ENCODE measurements at regions not wholly inside any gene's neighbourhood (a gene's known extent, or its start where the extent isn't known, plus 50 kb on each side); places are given as distances from the start of the nearest gene placed in this dataset.

- intact Hi-C loops (cut with DNase I): no loop called here
- peak; percentile 29 for DNase-seq
- 45 to 69% methylated on average over 10 of the region's 10 CpGs for WGBS, 2 donors
Measured at GRCh38 chr9:129275626-129276247, 97.7 kb upstream of the IER5L start.

GRCh38 chr9:129273941-129274684 lies 96.1 kb upstream of the IER5L start:
- intact Hi-C loops (cut with DNase I): no loop called here
- DNase-seq: peak; percentile 33
- no peaks in the 10 kb centered on the region for H3K36me3 ChIP-seq

More at GRCh38 chr9:129275626-129276247, 97.7 kb upstream of the IER5L start:
- no peak for TF ChIP-seq CTCF (IDR thresholded peaks at IDR 0.05)
- no peak for TF ChIP-seq POLR2AphosphoS5 (IDR thresholded peaks at IDR 0.05)
- TF ChIP-seq POLR2A (IDR thresholded peaks at IDR 0.05): no peak
- no peak for TF ChIP-seq EP300 (IDR thresholded peaks at IDR 0.05)
- Histone ChIP-seq H3K36me3 (no peaks in the 10 kb centered on the region), H3K27me3 (no peaks in the 10 kb centered on the region), H3K27ac (no peak overlapping the region), H3K4me3 (no peak overlapping the region), H3K9me3 (no peaks in the 10 kb centered on the region), H3K4me1 (no peaks in the 10 kb centered on the region)

GRCh38 chr9:129273136-129273895 lies 95.3 kb upstream of the IER5L start:
- WGBS, 2 donors: 88 to 92% methylated on average over 14 of the region's 14 CpGs
- intact Hi-C loops (cut with DNase I): no loop called here
- Histone ChIP-seq H3K4me3 (no peak overlapping the region), H3K27me3 (no peaks in the 10 kb centered on the region), H3K36me3 (no peaks in the 10 kb centered on the region), H3K27ac (no peak overlapping the region), H3K4me1 (no peaks in the 10 kb centered on the region), H3K9me3 (no peaks in the 10 kb centered on the region)
- peak; percentile 36 for DNase-seq
- TF ChIP-seq CTCF (IDR thresholded peaks at IDR 0.05) (no peak), POLR2A (IDR thresholded peaks at IDR 0.05) (no peak), POLR2AphosphoS5 (IDR thresholded peaks at IDR 0.05) (no peak), EP300 (IDR thresholded peaks at IDR 0.05) (no peak)

More at GRCh38 chr9:129273941-129274684, 96.1 kb upstream of the IER5L start:
- Histone ChIP-seq H3K27ac (no peak overlapping the region), H3K9me3 (no peaks in the 10 kb centered on the region), H3K27me3 (no peaks in the 10 kb centered on the region), H3K4me3 (no peak overlapping the region), H3K4me1 (no peaks in the 10 kb centered on the region)
- 77 to 87% methylated on average over 19 of the region's 19 CpGs for WGBS, 2 donors
- no peak for TF ChIP-seq POLR2A (IDR thresholded peaks at IDR 0.05)

- WGBS, 2 donors: 87 to 91% methylated on average over 9 of the region's 9 CpGs
- Histone ChIP-seq H3K27ac (no peak overlapping the region), H3K9me3 (no peaks in the 10 kb centered on the region), H3K36me3 (no peaks in the 10 kb centered on the region), H3K27me3 (no peaks in the 10 kb centered on the region), H3K4me1 (no peaks in the 10 kb centered on the region), H3K4me3 (no peak overlapping the region)
- no peak for TF ChIP-seq CTCF (IDR thresholded peaks at IDR 0.05)
- TF ChIP-seq POLR2A (IDR thresholded peaks at IDR 0.05): no peak
- no peak for TF ChIP-seq EP300 (IDR thresholded peaks at IDR 0.05)
- no peak for TF ChIP-seq POLR2AphosphoS5 (IDR thresholded peaks at IDR 0.05)
- DNase-seq: peak; percentile 32
- intact Hi-C loops (cut with DNase I): no loop called here
Measured at GRCh38 chr9:129272348-129273025, 94.4 kb upstream of the IER5L start.
